IMR-90 (cell line): ENCODE measurements at regions not wholly inside any gene's neighbourhood (a gene's known extent, or its start where the extent isn't known, plus 50 kb on each side); places are given as distances from the start of the nearest gene placed in this dataset.

ENCODE experiments used
- ATAC-seq: fragments of 200-7000 bp; cut with Tn5 transposase; 2 replicates; pipeline ENCODE4 v1.9.1; 2020; ENCODE audit warnings: low read depth, mild to moderate bottlenecking, moderate library complexity
- BruUV-seq: library from RNA; stranded (reverse); fragments of 400-500 nt; replicated peaks from 2 replicates; lab custom pipeline; 2021; lab: Mats Ljungman, UMichigan
- CTCF ChIA-PET: fragments of 300-600 bp; formaldehyde crosslinking; extraction: SDS; loops from one replicate; lab custom pipeline; 2021; ENCODE audit warnings: antibody characterized with exemption; lab: Yijun Ruan, JAX
- POLR2A ChIA-PET: fragments of 300-600 bp; sonication (Branson Sonifier 250); formaldehyde crosslinking; loops from one replicate; lab custom pipeline; 2022; ENCODE audit warnings: antibody characterized with exemption; ENCODE audit not compliant: unreplicated experiment; lab: Charles Lee
- DNase-seq: peaks from one replicate; pipeline ENCODE4 v3.0.0; 2013
- H2AFZ ChIP-seq: replicated peaks from 2 replicates; pipeline ENCODE3; 2013; ENCODE audit warnings: low read length, mild to moderate bottlenecking; ENCODE audit not compliant: poor library complexity
- H2AK5ac ChIP-seq: 2 replicates; pipeline ENCODE4 v1.6.1; 2013; ENCODE audit warnings: low read depth, low read length, inconsistent platforms
- H2AK9ac ChIP-seq: replicated peaks from 2 replicates; pipeline ENCODE3; 2013; ENCODE audit warnings: mild to moderate bottlenecking, low read depth, low read length, moderate library complexity; ENCODE audit not compliant: poor library complexity
- H2BK120ac ChIP-seq: 2 replicates; pipeline ENCODE4 v1.6.1; 2013; ENCODE audit warnings: low read depth, low read length, inconsistent platforms
- H2BK15ac ChIP-seq: 3 replicates; pipeline ENCODE4 v1.6.1; 2013; ENCODE audit warnings: low read depth, low read length, inconsistent platforms
- H2BK20ac ChIP-seq: 2 replicates; pipeline ENCODE4 v1.6.1; 2013; ENCODE audit warnings: low read depth, mild to moderate bottlenecking, inconsistent platforms, low read length, moderate library complexity
- H2BK5ac ChIP-seq: 2 replicates; pipeline ENCODE4 v1.6.1; 2013; ENCODE audit warnings: mild to moderate bottlenecking, low read depth, low read length, inconsistent platforms; ENCODE audit not compliant: poor library complexity, severe bottlenecking
- H3K14ac ChIP-seq: replicated peaks from 2 replicates; pipeline ENCODE4 v1.6.1; 2013; ENCODE audit warnings: low read depth, low read length, inconsistent platforms
- H3K18ac ChIP-seq: 2 replicates; pipeline ENCODE4 v1.6.1; 2013; ENCODE audit warnings: low read depth, low read length, control low read depth
- H3K23ac ChIP-seq: 2 replicates; pipeline ENCODE4 v1.6.1; 2013; ENCODE audit warnings: low read depth, low read length, inconsistent platforms
- H3K27ac ChIP-seq: 2 replicates; pipeline ENCODE4 v1.5.1; 2013; ENCODE audit warnings: mild to moderate bottlenecking, control low read depth, low read length; ENCODE audit not compliant: insufficient read depth
- H3K27me3 ChIP-seq: 2 replicates; pipeline ENCODE4 v1.6.1; 2013; ENCODE audit warnings: low read length; ENCODE audit not compliant: control insufficient read depth, insufficient read depth
- H3K36me3 ChIP-seq: 2 replicates; pipeline ENCODE4 v1.6.1; 2013; ENCODE audit warnings: low read length, mixed read lengths; ENCODE audit not compliant: control insufficient read depth, insufficient read depth
- H3K4ac ChIP-seq: 2 replicates; pipeline ENCODE4 v1.6.1; 2013; ENCODE audit warnings: low read depth, low read length, inconsistent platforms
- H3K4me1 ChIP-seq: 2 replicates; pipeline ENCODE4 v1.6.1; 2013; ENCODE audit warnings: low read length, mixed read lengths; ENCODE audit not compliant: control insufficient read depth, insufficient read depth
- H3K4me2 ChIP-seq: 2 replicates; pipeline ENCODE4 v1.6.1; 2013; ENCODE audit warnings: low read depth, mild to moderate bottlenecking, control low read depth, low read length, moderate library complexity
- H3K4me3 ChIP-seq: 2 replicates; pipeline ENCODE4 v1.5.1; 2013; ENCODE audit warnings: low read depth, mild to moderate bottlenecking, control low read depth, low read length, moderate library complexity; ENCODE audit not compliant: insufficient read depth
- H3K56ac ChIP-seq: 2 replicates; pipeline ENCODE4 v1.6.1; 2013; ENCODE audit warnings: low read length, inconsistent platforms; ENCODE audit not compliant: insufficient read depth; ENCODE audit errors: extremely low read depth
- H3K79me1 ChIP-seq, 2 experiments: 2 replicates each; pipeline ENCODE4 v1.6.1; 2013; ENCODE audit warnings: low read length in 2 of 2, inconsistent platforms in 1 of 2, low read depth in 1 of 2
- H3K9ac ChIP-seq: 2 replicates; pipeline ENCODE4 v1.6.1; 2013; ENCODE audit warnings: low read depth, low read length, control low read depth
- H3K9me1 ChIP-seq: 2 replicates; pipeline ENCODE4 v1.6.1; 2013; ENCODE audit warnings: low read length, inconsistent platforms; ENCODE audit not compliant: insufficient read depth
- H3K9me3 ChIP-seq: 2 replicates; pipeline ENCODE4 v1.6.1; 2013; ENCODE audit warnings: low read length; ENCODE audit not compliant: control insufficient read depth, insufficient read depth
- H4K20me1 ChIP-seq: 2 replicates; pipeline ENCODE4 v1.6.1; 2013; ENCODE audit warnings: low read length, inconsistent platforms; ENCODE audit not compliant: insufficient read depth
- H4K5ac ChIP-seq: 2 replicates; pipeline ENCODE4 v1.6.1; 2013; ENCODE audit warnings: mild to moderate bottlenecking, low read depth, low read length, control low read depth
- H4K8ac ChIP-seq, 2 experiments: 2 replicates each; pipeline ENCODE4 v1.6.1; 2013; ENCODE audit warnings: low read depth in 2 of 2, low read length in 2 of 2, control low read depth in 1 of 2, inconsistent platforms in 1 of 2
- H4K91ac ChIP-seq: 2 replicates; pipeline ENCODE4 v1.6.1; 2013; ENCODE audit warnings: low read depth, low read length, inconsistent platforms; ENCODE audit not compliant: insufficient read depth
- ELK1 ChIP-seq: fragments of 150-350 bp; IDR thresholded peaks from 2 replicates; pipeline ENCODE4 v1.6.1; 2016; ENCODE audit warnings: low read depth, mild to moderate bottlenecking, low read length, moderate library complexity, borderline replicate concordance
- FOS ChIP-seq: fragments of 150-350 bp; IDR thresholded peaks from 2 replicates; pipeline ENCODE4 v1.6.1; 2016; ENCODE audit warnings: low read depth, low read length
- MXI1 ChIP-seq: IDR thresholded peaks from 2 replicates; pipeline ENCODE4 v1.6.1; 2012; ENCODE audit warnings: low read depth, mild to moderate bottlenecking, low read length, moderate library complexity, borderline replicate concordance
- RCOR1 ChIP-seq: IDR thresholded peaks from 2 replicates; pipeline ENCODE4 v1.6.1; 2012; ENCODE audit warnings: mild to moderate bottlenecking, low read length, improper control_type of control experiment; ENCODE audit not compliant: insufficient replicate concordance
- RFX5 ChIP-seq: IDR thresholded peaks from 2 replicates; pipeline ENCODE4 v1.8.0; 2012; ENCODE audit warnings: low read depth, mild to moderate bottlenecking, low read length, moderate library complexity
- SMC3 ChIP-seq: fragments of 150-350 bp; IDR thresholded peaks from 2 replicates; pipeline ENCODE4 v1.6.1; 2016; ENCODE audit warnings: low read depth, mild to moderate bottlenecking, antibody characterized with exemption, low read length, moderate library complexity
- dilution Hi-C: fragments of 300-500 bp; cut with HindIII; formaldehyde crosslinking; loops from one replicate; pipeline ENCODE4 v1.14.3; 2018; ENCODE audit warnings: low sequenced_read_pairs; ENCODE audit not compliant: unreplicated experiment
- in situ Hi-C: fragments of 300-500 bp; cut with MboI; formaldehyde crosslinking; loops from 3 replicates; pipeline ENCODE4 v1.14.3; 2019; ENCODE audit warnings: low sequenced_read_pairs, inconsistent platforms, mixed read lengths
- intact Hi-C: fragments of 100-400 bp; cut with micrococcal nuclease; formaldehyde crosslinking; loops from 2 replicates; pipeline ENCODE4 v1.10.0; 2022

- Histone ChIP-seq H4K8ac (no peak overlapping the region), H3K18ac (no peak overlapping the region), H3K23ac (no peak overlapping the region), H3K4me3 (no peak overlapping the region), H3K27me3 (no peaks in the 10 kb centered on the region), H2BK20ac (no peak overlapping the region), H3K14ac (no peak overlapping the region), H3K9me1 (no peaks in the 10 kb centered on the region), H4K91ac (no peak overlapping the region), H2BK5ac (no peak overlapping the region), H2AK5ac (no peak overlapping the region), H3K9me3 (no peaks in the 10 kb centered on the region), H2AK9ac (no peak overlapping the region), H3K4me1 (no peaks in the 10 kb centered on the region), H2BK120ac (no peak overlapping the region), H3K56ac (no peak overlapping the region), H2AFZ (no peak overlapping the region), H3K79me1 (no peaks in the 10 kb centered on the region), H4K5ac (no peak overlapping the region), H2BK15ac (no peak overlapping the region), H3K4ac (no peak overlapping the region), H3K9ac (no peak overlapping the region), H4K20me1 (no peaks in the 10 kb centered on the region), H3K27ac (no peak overlapping the region), H3K4me2 (no peak overlapping the region), H3K36me3 (no peaks in the 10 kb centered on the region)
- no TSS peak for BruUV-seq
- ATAC-seq (no peak), DNase-seq (no peak)
- CTCF ChIA-PET: no interaction called here
- in situ Hi-C loops (no loop called here), dilution Hi-C loops (no loop called here), intact Hi-C loops (no loop called here)
- POLR2A ChIA-PET: no interaction called here
- TF ChIP-seq RFX5: no peak
- TF ChIP-seq FOS: no peak
- TF ChIP-seq RCOR1: no peak
- TF ChIP-seq ELK1: no peak
- no peak for TF ChIP-seq MXI1
- TF ChIP-seq SMC3: no peak
Measured at GRCh38 chr4:155114790-155115189, 93.6 kb upstream of the NPY2R start.
